ENCODE measurements at regions not wholly inside any gene's neighbourhood (a gene's known extent, or its start where the extent isn't known, plus 50 kb on each side); places are given as distances from the start of the nearest gene placed in this dataset.

GRCh38 chr12:118709946-118710345, 271.4 kb upstream of the SRRM4 start:
- DNase-seq = no peak

GRCh38 chr12:118711185-118711584, 270.2 kb upstream of the SRRM4 start:
- no peak for DNase-seq

- DNase-seq = no peak
Measured at GRCh38 chr12:118714051-118714460, 267.3 kb upstream of the SRRM4 start.

GRCh38 chr12:118714500-118714899, 266.8 kb upstream of the SRRM4 start:
- no peak for DNase-seq

GRCh38 chr12:118715647-118716046, 265.7 kb upstream of the SRRM4 start:
- DNase-seq = no peak

GRCh38 chr12:118727196-118727978, 254.0 kb upstream of the SRRM4 start:
- DNase-seq = no peak

GRCh38 chr12:118727979-118728366, 253.4 kb upstream of the SRRM4 start:
- DNase-seq = no peak

- DNase-seq = no peak
Measured at GRCh38 chr12:118734266-118734665, 247.1 kb upstream of the SRRM4 start.

GRCh38 chr12:118737985-118738540, 243.3 kb upstream of the SRRM4 start:
- DNase-seq = no peak

- DNase-seq = no peak
Measured at GRCh38 chr12:118741194-118741593, 240.1 kb upstream of the SRRM4 start.

GRCh38 chr12:118742431-118742830, 238.9 kb upstream of the SRRM4 start:
- DNase-seq = no peak

- no peak for DNase-seq
Measured at GRCh38 chr12:118743896-118744700, 237.2 kb upstream of the SRRM4 start.

- DNase-seq = no peak
Measured at GRCh38 chr12:118746176-118746575, 235.2 kb upstream of the SRRM4 start.

- DNase-seq = no peak
Measured at GRCh38 chr12:118746960-118747359, 234.4 kb upstream of the SRRM4 start.

GRCh38 chr12:118747771-118748170, 233.6 kb upstream of the SRRM4 start:
- no peak for DNase-seq

GRCh38 chr12:118748478-118749380, 232.6 kb upstream of the SRRM4 start:
- no peak for DNase-seq

- DNase-seq = no peak
Measured at GRCh38 chr12:118749646-118750045, 231.7 kb upstream of the SRRM4 start.

GRCh38 chr12:118750666-118751065, 230.7 kb upstream of the SRRM4 start:
- DNase-seq = no peak

- no peak for DNase-seq
Measured at GRCh38 chr12:118751355-118751754, 230.0 kb upstream of the SRRM4 start.

- DNase-seq = no peak
Measured at GRCh38 chr12:118760623-118761022, 220.7 kb upstream of the SRRM4 start.

GRCh38 chr12:118763234-118763633, 218.1 kb upstream of the SRRM4 start:
- DNase-seq = no peak

GRCh38 chr12:118773956-118774723, 207.2 kb upstream of the SRRM4 start:
- DNase-seq = no peak

Measured in left hindlimb (tissue), 1 donor.